ENCODE measurements at regions not wholly inside any gene's neighbourhood (a gene's known extent, or its start where the extent isn't known, plus 50 kb on each side); places are given as distances from the start of the nearest gene placed in this dataset.

- TF ChIP-seq CTCF (IDR thresholded peaks at IDR 0.05) (no peak), POLR2A (IDR thresholded peaks at IDR 0.05) (no peak)
Observed at GRCh38 chr2:226639550-226639949, 160.1 kb downstream of the IRS1 start.
